ENCODE measurements at regions not wholly inside any gene's neighbourhood (a gene's known extent, or its start where the extent isn't known, plus 50 kb on each side); places are given as distances from the start of the nearest gene placed in this dataset.

- Histone ChIP-seq H3K4me3 (no peak overlapping the region), H3K4me1 (no peaks in the 10 kb centered on the region), H3K27ac (no peak overlapping the region), H3K27me3 (no peaks in the 10 kb centered on the region), H3K9me3 (no peaks in the 10 kb centered on the region), H3K36me3 (no peaks in the 10 kb centered on the region)
- TF ChIP-seq POLR2A (IDR thresholded peaks at IDR 0.05) (no peak), POLR2AphosphoS5 (IDR thresholded peaks at IDR 0.05) (no peak), CTCF (IDR thresholded peaks at IDR 0.05) (no peak)
- intact Hi-C loops (cut with DNase I; ENCODE audit: low total_unique reads), result no loop called here
- no peak for DNase-seq (ENCODE audit: low spot score in 2 of 2)
These were observed 86.0 kb downstream of the TENT5A start for GRCh38 chr6:81666481-81666880.

GRCh38 chr6:81656231-81656630, 96.2 kb downstream of the TENT5A start:
- Histone ChIP-seq H3K27me3 (no peaks in the 10 kb centered on the region), H3K4me3 (no peak overlapping the region), H3K4me1 (no peaks in the 10 kb centered on the region), H3K36me3 (no peaks in the 10 kb centered on the region), H3K9me3 (no peaks in the 10 kb centered on the region), H3K27ac (no peak overlapping the region)
- no peak for DNase-seq (ENCODE audit: low spot score in 2 of 2)
- intact Hi-C loops (cut with DNase I; ENCODE audit: low total_unique reads), result no loop called here
- TF ChIP-seq POLR2A (IDR thresholded peaks at IDR 0.05) (no peak), CTCF (IDR thresholded peaks at IDR 0.05) (no peak), POLR2AphosphoS5 (IDR thresholded peaks at IDR 0.05) (no peak)

GRCh38 chr6:81655696-81656095, 96.8 kb downstream of the TENT5A start:
- Histone ChIP-seq H3K36me3 (no peaks in the 10 kb centered on the region), H3K9me3 (no peaks in the 10 kb centered on the region), H3K27ac (no peak overlapping the region), H3K4me1 (no peaks in the 10 kb centered on the region), H3K27me3 (no peaks in the 10 kb centered on the region), H3K4me3 (no peak overlapping the region)
- intact Hi-C loops (cut with DNase I; ENCODE audit: low total_unique reads), result no loop called here
- no peak for TF ChIP-seq POLR2A (IDR thresholded peaks at IDR 0.05)
- TF ChIP-seq CTCF (IDR thresholded peaks at IDR 0.05), result no peak
- no peak for TF ChIP-seq POLR2AphosphoS5 (IDR thresholded peaks at IDR 0.05)
- DNase-seq (ENCODE audit: low spot score in 2 of 2), result no peak

GRCh38 chr6:81648502-81648901, 104.0 kb downstream of the TENT5A start:
- no peak overlapping the region for H3K27ac ChIP-seq
- no peaks in the 10 kb centered on the region for H3K9me3 ChIP-seq
- no peak overlapping the region for H3K4me3 ChIP-seq
- DNase-seq (ENCODE audit: low spot score in 2 of 2), result no peak
- TF ChIP-seq POLR2A (IDR thresholded peaks at IDR 0.05) (no peak), POLR2AphosphoS5 (IDR thresholded peaks at IDR 0.05) (no peak), CTCF (IDR thresholded peaks at IDR 0.05) (no peak)
- no peaks in the 10 kb centered on the region for H3K27me3 ChIP-seq
- H3K36me3 ChIP-seq, result no peaks in the 10 kb centered on the region
- intact Hi-C loops (cut with DNase I; ENCODE audit: low total_unique reads), result loop anchor here (10.0 kb wide), 1 partner anchor 1464 kb away; no protein-coding TSS in a partner anchor
- H3K4me1 ChIP-seq, result no peaks in the 10 kb centered on the region

- Histone ChIP-seq H3K9me3 (peaks cover 0 to 3% of the 10 kb centered on the region in 2 donors), H3K27ac (no peak overlapping the region), H3K36me3 (no peaks in the 10 kb centered on the region), H3K4me1 (no peaks in the 10 kb centered on the region), H3K4me3 (no peak overlapping the region), H3K27me3 (no peaks in the 10 kb centered on the region)
- TF ChIP-seq POLR2A (IDR thresholded peaks at IDR 0.05) (no peak), POLR2AphosphoS5 (IDR thresholded peaks at IDR 0.05) (no peak), CTCF (IDR thresholded peaks at IDR 0.05) (no peak)
- no peak for DNase-seq (ENCODE audit: low spot score in 2 of 2)
- intact Hi-C loops (cut with DNase I; ENCODE audit: low total_unique reads), result loop anchor here (10.0 kb wide), 1 partner anchor 1458 kb away; no protein-coding TSS in a partner anchor
These were observed 109.3 kb downstream of the TENT5A start for GRCh38 chr6:81643156-81643555.
